Stimulated activated effector memory CD8-positive, alpha-beta T cell treated with anti-CD3 and anti-CD28 coated beads, Interleukin-12 subunit alpha, Interleukin-12 subunit beta, amount 100 ng/mL, for 72 hours (primary cell): ENCODE measurements at regions not wholly inside any gene's neighbourhood (a gene's known extent, or its start where the extent isn't known, plus 50 kb on each side); places are given as distances from the start of the nearest gene placed in this dataset.
"Not testable (repeated sequence)": the region's sequence is repeated elsewhere in the genome, so short reads cannot be mapped to it uniquely, and the experiment has no call there.

Experiments
- ATAC-seq: fragments of 150-1000 bp; cut with Tn5 transposase; 2 replicates; pipeline ENCODE4 v1.10.0; 2021
- DNase-seq, 2 donors: peaks; one replicate each; pipeline ENCODE4 v3.0.0; 2021 to 2022; ENCODE audit warnings: low spot score in 2 of 2
- H3K27ac Mint-ChIP-seq: one replicate; pipeline ENCODE4 v1.8.0; 2022; ENCODE audit warnings: mild to moderate bottlenecking, mixed read lengths
- H3K36me3 Mint-ChIP-seq: one replicate; pipeline ENCODE4 v1.8.0; 2022; ENCODE audit warnings: mild to moderate bottlenecking, mixed read lengths
- H3K4me1 Mint-ChIP-seq: one replicate; pipeline ENCODE4 v1.8.0; 2022; ENCODE audit warnings: mixed read lengths
- H3K4me3 Mint-ChIP-seq: one replicate; pipeline ENCODE4 v1.8.0; 2022; ENCODE audit warnings: mild to moderate bottlenecking, mixed read lengths
- H3K9me3 Mint-ChIP-seq: one replicate; pipeline ENCODE4 v1.8.0; 2022; ENCODE audit warnings: mixed read lengths

GRCh38 chr3:125683067-125683829 lies 88.0 kb upstream of the OSBPL11 start:
- Mint-ChIP-seq H3K36me3 (no peaks in the 10 kb centered on the region), H3K4me1 (no peaks in the 10 kb centered on the region), H3K9me3 (no peaks in the 10 kb centered on the region), H3K27ac (no peak overlapping the region), H3K4me3 (no peak overlapping the region)
- ATAC-seq: no peak
- no peak for DNase-seq

GRCh38 chr3:125684199-125684598 lies 88.9 kb upstream of the OSBPL11 start:
- Mint-ChIP-seq H3K36me3 (no peaks in the 10 kb centered on the region), H3K4me1 (no peaks in the 10 kb centered on the region), H3K27ac (no peak overlapping the region), H3K9me3 (no peaks in the 10 kb centered on the region), H3K4me3 (no peak overlapping the region)
- DNase-seq: no peak
- ATAC-seq: no peak

- not testable (repeated sequence) for H3K4me1 Mint-ChIP-seq, H3K27ac Mint-ChIP-seq, H3K36me3 Mint-ChIP-seq, ATAC-seq, DNase-seq, H3K4me3 Mint-ChIP-seq, H3K9me3 Mint-ChIP-seq
Observed at GRCh38 chr3:125685741-125686140, 90.4 kb upstream of the OSBPL11 start.

GRCh38 chr3:125692361-125692760 lies 97.1 kb upstream of the OSBPL11 start:
- H3K4me3 Mint-ChIP-seq: no peak overlapping the region
- no peak for DNase-seq
- H3K4me1 Mint-ChIP-seq: no peaks in the 10 kb centered on the region
- H3K36me3 Mint-ChIP-seq: no peaks in the 10 kb centered on the region
- H3K27ac Mint-ChIP-seq: no peak overlapping the region
- no peaks in the 10 kb centered on the region for H3K9me3 Mint-ChIP-seq
- no peak for ATAC-seq

- no peak overlapping the region for H3K27ac Mint-ChIP-seq
- no peaks in the 10 kb centered on the region for H3K9me3 Mint-ChIP-seq
- ATAC-seq (no peak), DNase-seq (no peak)
- peaks cover 7% of the 10 kb centered on the region for H3K4me1 Mint-ChIP-seq
- no peak overlapping the region for H3K4me3 Mint-ChIP-seq
- H3K36me3 Mint-ChIP-seq: no peaks in the 10 kb centered on the region
Observed at GRCh38 chr3:125693887-125694286, 98.6 kb upstream of the OSBPL11 start.

GRCh38 chr3:125694761-125695294 lies 99.5 kb upstream of the OSBPL11 start:
- no peaks in the 10 kb centered on the region for H3K36me3 Mint-ChIP-seq
- H3K4me1 Mint-ChIP-seq: peaks cover 7% of the 10 kb centered on the region
- DNase-seq (no peak), ATAC-seq (no peak)
- no peaks in the 10 kb centered on the region for H3K9me3 Mint-ChIP-seq
- H3K27ac Mint-ChIP-seq: no peak overlapping the region
- H3K4me3 Mint-ChIP-seq: no peak overlapping the region

- H3K4me3 Mint-ChIP-seq: no peak overlapping the region
- H3K9me3 Mint-ChIP-seq: no peaks in the 10 kb centered on the region
- no peak overlapping the region for H3K27ac Mint-ChIP-seq
- H3K4me1 Mint-ChIP-seq: peaks cover 7% of the 10 kb centered on the region
- no peak for DNase-seq
- no peak for ATAC-seq
- no peaks in the 10 kb centered on the region for H3K36me3 Mint-ChIP-seq
Observed at GRCh38 chr3:125695688-125696087, 100.4 kb upstream of the OSBPL11 start.

GRCh38 chr3:125697126-125697525 lies 101.8 kb upstream of the OSBPL11 start:
- not testable (repeated sequence) for H3K27ac Mint-ChIP-seq, H3K4me1 Mint-ChIP-seq, DNase-seq, H3K36me3 Mint-ChIP-seq, H3K9me3 Mint-ChIP-seq, ATAC-seq, H3K4me3 Mint-ChIP-seq

- H3K4me1 Mint-ChIP-seq, H3K4me3 Mint-ChIP-seq, H3K36me3 Mint-ChIP-seq, H3K9me3 Mint-ChIP-seq, ATAC-seq: not testable (repeated sequence)
- peak; percentile 24 to 61 for DNase-seq
- H3K27ac Mint-ChIP-seq: peak overlapping the region; percentile 29
Observed at GRCh38 chr3:125697979-125698640, 102.8 kb upstream of the OSBPL11 start.

GRCh38 chr3:125715651-125716050 lies 120.4 kb upstream of the OSBPL11 start:
- Mint-ChIP-seq H3K4me1 (peaks cover 8% of the 10 kb centered on the region), H3K4me3 (no peak overlapping the region), H3K9me3 (no peaks in the 10 kb centered on the region), H3K36me3 (no peaks in the 10 kb centered on the region), H3K27ac (no peak overlapping the region)
- ATAC-seq (no peak), DNase-seq (no peak)

GRCh38 chr3:125732151-125732550 lies 136.9 kb upstream of the OSBPL11 start:
- not testable (repeated sequence) for DNase-seq

GRCh38 chr3:125741991-125742718 lies 146.9 kb upstream of the OSBPL11 start:
- H3K4me3 Mint-ChIP-seq, ATAC-seq, DNase-seq, H3K9me3 Mint-ChIP-seq, H3K36me3 Mint-ChIP-seq: not testable (repeated sequence)
- H3K4me1 Mint-ChIP-seq: peaks cover 11% of the 10 kb centered on the region
- H3K27ac Mint-ChIP-seq: peak overlapping the region; percentile 11

More at GRCh38 chr3:125732151-125732550, 136.9 kb upstream of the OSBPL11 start:
- not testable (repeated sequence) for H3K36me3 Mint-ChIP-seq, H3K9me3 Mint-ChIP-seq, H3K27ac Mint-ChIP-seq, H3K4me1 Mint-ChIP-seq, H3K4me3 Mint-ChIP-seq, ATAC-seq

GRCh38 chr3:125742845-125743244 lies 147.5 kb upstream of the OSBPL11 start:
- H3K4me3 Mint-ChIP-seq: not testable (repeated sequence)
- peak overlapping the region; percentile 11 for H3K27ac Mint-ChIP-seq
- peak in 1 of 2 donors; percentile 69 for DNase-seq

GRCh38 chr3:125757050-125757449 lies 161.8 kb upstream of the OSBPL11 start:
- not testable (repeated sequence) for H3K4me3 Mint-ChIP-seq, DNase-seq, H3K4me1 Mint-ChIP-seq, H3K27ac Mint-ChIP-seq, H3K9me3 Mint-ChIP-seq, ATAC-seq, H3K36me3 Mint-ChIP-seq

More at GRCh38 chr3:125742845-125743244, 147.5 kb upstream of the OSBPL11 start:
- peak; percentile 68 for ATAC-seq
- H3K4me1 Mint-ChIP-seq: peaks cover 11% of the 10 kb centered on the region
- not testable (repeated sequence) for H3K9me3 Mint-ChIP-seq, H3K36me3 Mint-ChIP-seq

GRCh38 chr3:125758641-125759130 lies 163.4 kb upstream of the OSBPL11 start:
- H3K4me3 Mint-ChIP-seq, DNase-seq, H3K36me3 Mint-ChIP-seq, H3K27ac Mint-ChIP-seq, ATAC-seq, H3K4me1 Mint-ChIP-seq, H3K9me3 Mint-ChIP-seq: not testable (repeated sequence)
